OCI-LY3 (cell line): ENCODE measurements at regions not wholly inside any gene's neighbourhood (a gene's known extent, or its start where the extent isn't known, plus 50 kb on each side); places are given as distances from the start of the nearest gene placed in this dataset.

Source experiments
- H2AFZ ChIP-seq: fragments of 200-600, 300-600 bp; shearing (Covaris generic); 2 replicates; pipeline ENCODE4 v1.6.0; 2014; ENCODE audit warnings: antibody characterized with exemption, low read depth, low read length
- H3K27ac ChIP-seq: fragments of 200-600, 300-600 bp; sonication (generic); 2 replicates; pipeline ENCODE4 v1.5.1; 2014; ENCODE audit warnings: mild to moderate bottlenecking, low read length, moderate library complexity, mixed read lengths
- H3K27me3 ChIP-seq: fragments of 200-600, 300-600 bp; sonication (generic); 2 replicates; pipeline ENCODE4 v1.6.1; 2014; ENCODE audit warnings: low read depth, low read length, mixed read lengths
- H3K36me3 ChIP-seq: fragments of 200-600, 300-600 bp; sonication (generic); replicated peaks from 2 replicates; pipeline ENCODE3; 2014; ENCODE audit warnings: low read depth, low read length, mixed read lengths
- H3K4me1 ChIP-seq: fragments of 300-600, 200-600 bp; sonication (generic); 2 replicates; pipeline ENCODE4 v1.6.1; 2014; ENCODE audit warnings: low read length, mixed read lengths
- H3K4me2 ChIP-seq: fragments of 200-600, 300-600 bp; sonication (generic); 2 replicates; pipeline ENCODE4 v1.6.1; 2014; ENCODE audit warnings: low read length, mixed read lengths
- H3K4me3 ChIP-seq: fragments of 300-600, 200-600 bp; sonication (generic); 2 replicates; pipeline ENCODE4 v1.5.1; 2014; ENCODE audit warnings: antibody characterized with exemption, mild to moderate bottlenecking, low read length, moderate library complexity
- H3K79me2 ChIP-seq: fragments of 300-600, 200-600 bp; shearing (Covaris generic); 2 replicates; pipeline ENCODE4 v1.6.1; 2014; ENCODE audit warnings: mild to moderate bottlenecking, low read length, mixed read lengths
- H3K9ac ChIP-seq: fragments of 300-600, 200-600 bp; shearing (Covaris generic); 2 replicates; pipeline ENCODE4 v1.6.0; 2014; ENCODE audit warnings: mild to moderate bottlenecking, low read length, moderate library complexity
- H3K9me3 ChIP-seq: fragments of 200-600, 300-600 bp; shearing (Covaris generic); 2 replicates; pipeline ENCODE4 v1.6.1; 2014; ENCODE audit warnings: low read length, mixed read lengths; ENCODE audit not compliant: insufficient read depth
- H4K20me1 ChIP-seq: fragments of 200-600, 300-600 bp; sonication (generic); 2 replicates; pipeline ENCODE4 v1.6.1; 2016; ENCODE audit warnings: low read length, mixed read lengths; ENCODE audit not compliant: insufficient read depth
- CTCF ChIP-seq: fragments of 200-600, 300-600 bp; sonication (generic); IDR thresholded peaks from 2 replicates; pipeline ENCODE4 v1.5.1; 2014; ENCODE audit warnings: antibody characterized with exemption, low read length, low read depth
- EZH2phosphoT487 ChIP-seq: fragments of 200-600 bp; shearing (Covaris generic); IDR thresholded peaks from 2 replicates; pipeline ENCODE4 v1.6.1; 2018; ENCODE audit warnings: antibody characterized with exemption, mixed run types, low read depth

GRCh38 chr14:83777516-83777915 is 1752.4 kb upstream of the FLRT2 start:
- no peaks in the 10 kb centered on the region for H4K20me1 ChIP-seq
- H3K9me3 ChIP-seq = no peaks in the 10 kb centered on the region

GRCh38 chr14:83779266-83779665 is 1750.7 kb upstream of the FLRT2 start:
- no peaks in the 10 kb centered on the region for H4K20me1 ChIP-seq
- no peak overlapping the region for H3K9ac ChIP-seq
- H3K4me1 ChIP-seq = no peaks in the 10 kb centered on the region
- H3K79me2 ChIP-seq = no peaks in the 10 kb centered on the region
- H3K4me2 ChIP-seq = no peak overlapping the region
- no peaks in the 10 kb centered on the region for H3K36me3 ChIP-seq
- H3K27ac ChIP-seq = no peak overlapping the region
- H3K9me3 ChIP-seq = no peaks in the 10 kb centered on the region
- no peak for TF ChIP-seq EZH2phosphoT487
- TF ChIP-seq CTCF = no peak
- no peaks in the 10 kb centered on the region for H3K27me3 ChIP-seq
- H2AFZ ChIP-seq = no peak overlapping the region
- H3K4me3 ChIP-seq = no peak overlapping the region

More at GRCh38 chr14:83777516-83777915, 1752.4 kb upstream of the FLRT2 start:
- Histone ChIP-seq H3K36me3 (no peaks in the 10 kb centered on the region), H3K4me1 (no peaks in the 10 kb centered on the region), H3K4me2 (no peak overlapping the region), H3K4me3 (no peak overlapping the region), H3K79me2 (no peaks in the 10 kb centered on the region), H3K27ac (no peak overlapping the region), H3K27me3 (no peaks in the 10 kb centered on the region), H2AFZ (no peak overlapping the region), H3K9ac (no peak overlapping the region)
- no peak for TF ChIP-seq EZH2phosphoT487
- no peak for TF ChIP-seq CTCF

- H3K9me3 ChIP-seq = no peaks in the 10 kb centered on the region
- no peaks in the 10 kb centered on the region for H3K27me3 ChIP-seq
- no peak overlapping the region for H3K27ac ChIP-seq
- no peak for TF ChIP-seq CTCF
- no peak for TF ChIP-seq EZH2phosphoT487
- H3K4me3 ChIP-seq = no peak overlapping the region
- no peaks in the 10 kb centered on the region for H3K4me1 ChIP-seq
- H3K36me3 ChIP-seq = no peaks in the 10 kb centered on the region
- H3K4me2 ChIP-seq = no peak overlapping the region
- no peak overlapping the region for H2AFZ ChIP-seq
- H3K9ac ChIP-seq = no peak overlapping the region
- H3K79me2 ChIP-seq = no peaks in the 10 kb centered on the region
- no peaks in the 10 kb centered on the region for H4K20me1 ChIP-seq
Measured at GRCh38 chr14:83780321-83780720, 1749.6 kb upstream of the FLRT2 start.

GRCh38 chr14:83798421-83798820 is 1731.5 kb upstream of the FLRT2 start:
- Histone ChIP-seq H2AFZ (no peak overlapping the region), H3K9me3 (no peaks in the 10 kb centered on the region), H3K4me3 (no peak overlapping the region), H3K27ac (no peak overlapping the region), H4K20me1 (no peaks in the 10 kb centered on the region), H3K4me2 (no peak overlapping the region), H3K27me3 (no peaks in the 10 kb centered on the region), H3K9ac (no peak overlapping the region), H3K79me2 (no peaks in the 10 kb centered on the region), H3K36me3 (no peaks in the 10 kb centered on the region), H3K4me1 (no peaks in the 10 kb centered on the region)
- TF ChIP-seq CTCF = no peak
- no peak for TF ChIP-seq EZH2phosphoT487
